Stimulated activated CD4-positive, alpha-beta T cell treated with anti-CD3 and anti-CD28 coated beads, Interleukin-12 subunit alpha, Interleukin-12 subunit beta, amount 100 ng/mL, for 4 hours (primary cell): ENCODE measurements at regions not wholly inside any gene's neighbourhood (a gene's known extent, or its start where the extent isn't known, plus 50 kb on each side); places are given as distances from the start of the nearest gene placed in this dataset.

Source experiments
- DNase-seq: peaks from one replicate; pipeline ENCODE4 v3.0.0-alpha.2; 2020

- DNase-seq = no peak
Measured at GRCh38 chr2:41498781-41499180, 549.0 kb upstream of the PKDCC start.

DNA sequence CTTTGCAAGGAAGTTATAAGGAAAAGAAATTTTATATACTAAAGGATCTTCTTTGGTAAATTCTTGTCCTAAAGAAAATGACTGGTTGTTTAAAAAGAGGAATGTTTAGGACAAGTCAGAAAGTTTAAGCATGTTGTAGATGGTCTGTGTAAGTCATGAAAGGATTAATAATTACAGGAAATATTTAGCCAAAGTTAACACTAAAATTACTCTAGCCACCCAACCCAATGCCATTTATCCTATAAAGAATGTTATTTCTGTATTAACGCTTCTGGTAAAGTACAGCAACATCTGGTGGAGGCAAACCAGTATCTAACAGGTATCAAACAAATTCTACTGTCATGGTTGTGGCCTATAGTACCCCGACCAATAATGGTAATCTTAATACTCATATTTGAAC lies 546.9 kb upstream of the PKDCC start:
- no peak for DNase-seq

GRCh38 chr2:41502752-41503151 lies 545.1 kb upstream of the PKDCC start:
- DNase-seq = no peak

- DNase-seq = no peak
Measured at GRCh38 chr2:41504532-41504931, 543.3 kb upstream of the PKDCC start.

DNA sequence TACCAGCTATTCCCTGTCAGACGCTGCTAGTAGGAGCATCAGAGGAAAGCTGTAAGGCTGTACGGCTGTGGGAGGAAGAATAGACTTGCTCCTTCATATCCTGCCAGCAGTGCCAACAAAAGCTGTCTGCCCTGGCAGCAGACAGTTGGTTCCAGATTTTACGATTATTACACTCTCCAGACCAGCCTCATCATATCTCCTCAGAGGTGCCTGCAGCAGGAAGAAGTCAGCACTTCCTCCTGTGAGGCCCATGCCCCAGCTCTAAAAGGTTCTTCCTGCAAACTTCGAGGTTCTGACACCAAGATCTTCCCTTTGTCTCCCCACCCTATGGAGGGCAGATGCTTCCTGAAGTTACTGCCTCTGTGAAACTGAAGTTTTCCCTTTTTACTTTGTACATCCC lies 537.7 kb upstream of the PKDCC start:
- DNase-seq = no peak

DNA sequence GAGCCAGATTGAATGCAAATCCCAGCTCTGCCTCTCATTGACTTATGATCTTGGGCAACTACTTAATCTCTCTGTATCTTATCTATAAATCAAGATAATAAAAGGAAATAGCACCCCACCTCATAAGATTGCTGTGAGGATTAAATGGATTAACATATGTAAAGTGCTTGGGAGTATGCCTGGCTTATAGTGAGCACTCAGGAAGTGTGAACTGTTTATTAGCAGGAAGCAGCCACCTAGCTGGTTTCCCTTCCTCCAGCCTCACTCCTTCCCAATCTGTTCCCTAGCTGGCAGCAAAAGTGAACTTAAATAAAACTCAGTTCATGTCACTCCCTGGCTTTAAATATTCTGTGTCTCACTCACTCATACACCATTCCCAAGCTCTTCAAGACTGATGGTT lies 526.6 kb upstream of the PKDCC start:
- DNase-seq = no peak

DNA sequence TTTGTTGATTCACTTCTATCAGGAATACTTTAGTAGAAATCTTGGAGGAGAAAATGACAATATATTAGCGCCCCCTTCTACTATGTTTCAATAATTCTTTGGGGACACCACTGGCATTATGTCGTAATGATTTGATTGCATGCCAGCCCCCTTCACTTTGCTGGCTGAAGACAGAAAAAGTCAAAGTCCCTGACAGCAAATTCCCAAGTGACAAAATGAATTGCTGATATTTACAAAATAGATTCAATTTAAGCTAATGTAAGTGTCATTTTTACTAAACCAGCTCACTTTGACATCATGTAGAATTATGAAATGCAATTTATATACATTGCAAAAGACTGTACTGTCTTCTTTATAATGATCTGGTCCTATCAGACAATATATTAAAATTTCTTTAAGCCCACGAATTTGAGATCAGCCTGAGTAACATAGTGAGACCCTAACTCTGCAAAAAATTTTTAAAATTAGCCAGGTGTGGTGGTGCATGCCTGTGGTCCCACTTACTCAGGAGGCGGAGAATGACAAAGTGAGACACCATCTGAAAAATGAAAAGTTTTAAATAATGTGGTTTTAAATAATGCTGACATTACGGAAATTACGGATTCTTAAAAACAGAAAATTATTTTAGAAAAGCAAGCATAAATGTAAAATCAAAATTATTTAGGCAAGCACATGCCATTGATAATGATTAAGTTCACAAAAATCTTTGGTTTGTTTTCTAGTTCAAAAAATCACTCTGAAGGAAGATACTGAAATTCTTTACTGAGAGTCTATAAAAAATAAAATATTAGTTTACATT lies 520.1 kb upstream of the PKDCC start:
- no peak for DNase-seq

DNA sequence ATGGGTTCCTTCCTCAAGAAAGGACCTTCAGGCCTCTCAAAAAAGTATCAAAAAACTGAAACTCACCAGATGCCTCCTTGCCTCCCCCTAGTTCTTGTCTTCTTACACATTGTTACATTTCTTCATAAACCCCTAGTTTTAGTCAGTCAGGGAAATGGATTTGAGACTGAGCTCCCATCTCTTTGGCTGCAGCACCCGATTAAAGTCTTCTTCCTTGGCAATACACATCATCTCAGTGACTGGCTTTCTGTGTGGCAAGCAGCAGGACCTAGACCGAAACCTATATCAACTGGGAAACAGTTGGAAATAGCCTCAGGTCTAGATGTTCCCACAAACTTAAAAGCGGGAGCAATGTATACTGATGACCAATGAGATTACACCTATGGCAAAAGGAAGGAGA lies 512.2 kb upstream of the PKDCC start:
- no peak for DNase-seq

DNA sequence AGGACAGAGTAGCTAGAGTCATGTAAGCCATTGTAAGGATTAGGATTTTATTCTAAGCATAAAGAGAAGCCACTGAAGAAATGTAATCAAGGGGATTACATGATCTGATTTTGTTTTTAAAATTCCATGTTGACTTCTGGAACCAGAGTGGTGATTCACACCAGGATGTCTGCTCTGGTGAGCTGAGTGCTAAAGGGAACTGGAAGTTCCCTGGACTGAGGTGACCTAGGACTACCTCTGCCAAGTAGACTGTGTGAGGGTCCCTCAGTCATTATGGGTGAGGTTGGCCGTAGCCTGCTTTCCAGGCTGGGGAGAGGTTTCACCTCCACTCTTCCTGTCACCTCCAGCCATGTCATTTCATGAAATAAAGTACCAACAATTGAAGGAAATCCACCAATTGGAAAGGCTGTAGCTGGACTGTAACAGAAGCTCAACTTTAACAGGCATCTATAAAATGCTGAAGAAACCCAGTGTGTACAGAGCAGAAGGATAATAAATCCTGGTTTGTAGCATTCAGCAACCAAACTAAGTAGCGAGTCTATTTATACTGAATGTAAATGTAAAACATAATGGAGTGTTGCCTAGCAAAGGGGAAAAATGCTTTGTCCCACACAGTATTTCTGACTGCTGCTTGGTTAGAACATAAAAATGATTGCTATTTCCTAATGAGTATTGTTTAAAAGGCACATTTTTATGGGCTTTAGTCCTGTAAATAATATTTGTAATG lies 507.4 kb upstream of the PKDCC start:
- no peak for DNase-seq

DNA sequence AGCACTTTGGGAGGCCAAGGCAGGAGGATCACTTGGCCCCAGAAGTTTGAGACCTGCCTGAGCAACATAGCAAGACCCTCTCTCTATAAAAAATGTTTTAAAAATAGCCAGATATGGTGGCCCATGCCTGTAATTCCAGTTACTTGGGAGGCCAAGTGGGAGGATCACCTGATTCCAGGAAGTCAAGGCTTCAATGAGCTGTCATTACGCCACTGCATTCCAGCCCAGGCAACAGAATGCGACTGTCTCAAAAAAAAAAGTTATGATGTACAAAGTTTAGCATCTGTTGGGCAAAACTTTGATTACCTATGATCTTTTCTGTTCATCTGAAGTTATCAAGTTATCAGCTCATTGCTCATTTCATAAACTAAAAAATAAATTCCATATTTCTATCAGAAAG lies 504.1 kb upstream of the PKDCC start:
- no peak for DNase-seq

DNA sequence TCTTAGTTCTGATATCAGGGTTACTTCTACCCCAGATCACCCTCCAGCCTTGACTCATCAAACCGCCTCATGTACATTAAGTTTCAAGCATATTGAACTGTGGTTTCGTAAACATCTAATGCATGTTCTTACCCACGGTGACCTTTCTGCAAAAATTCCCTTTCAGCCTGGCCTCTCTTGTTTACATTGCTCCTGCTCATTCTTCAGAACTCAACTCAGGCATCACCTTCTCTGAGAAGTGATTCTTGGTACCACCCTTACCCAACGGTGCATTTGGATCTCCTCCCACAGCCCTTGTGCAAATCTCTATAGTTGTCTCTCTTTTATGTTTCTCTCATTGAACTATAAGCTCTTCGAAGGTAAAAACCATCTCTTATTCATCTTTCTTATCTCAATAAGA lies 503.1 kb upstream of the PKDCC start:
- no peak for DNase-seq

DNA sequence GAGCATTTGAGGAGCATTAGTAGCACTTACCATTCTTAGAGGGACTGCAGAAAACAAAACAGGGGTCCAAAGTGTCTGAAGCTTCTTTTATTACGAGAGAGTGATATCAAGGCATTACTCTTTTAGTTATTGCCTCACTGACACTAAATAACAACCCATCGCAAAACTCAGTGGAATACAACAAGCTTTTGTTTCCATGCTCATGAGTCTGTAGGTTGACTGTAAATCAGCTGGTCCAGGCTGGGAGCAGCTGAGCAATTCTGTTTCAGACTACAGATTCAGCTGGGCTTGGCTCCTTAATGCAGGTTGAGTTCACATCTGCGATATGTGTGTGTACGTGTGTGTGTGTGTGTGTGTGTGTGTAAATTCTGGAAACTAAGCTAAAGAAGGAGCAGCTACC lies 501.8 kb upstream of the PKDCC start:
- DNase-seq = no peak

- no peak for DNase-seq
Measured at GRCh38 chr2:41568648-41569047, 479.2 kb upstream of the PKDCC start.

DNA sequence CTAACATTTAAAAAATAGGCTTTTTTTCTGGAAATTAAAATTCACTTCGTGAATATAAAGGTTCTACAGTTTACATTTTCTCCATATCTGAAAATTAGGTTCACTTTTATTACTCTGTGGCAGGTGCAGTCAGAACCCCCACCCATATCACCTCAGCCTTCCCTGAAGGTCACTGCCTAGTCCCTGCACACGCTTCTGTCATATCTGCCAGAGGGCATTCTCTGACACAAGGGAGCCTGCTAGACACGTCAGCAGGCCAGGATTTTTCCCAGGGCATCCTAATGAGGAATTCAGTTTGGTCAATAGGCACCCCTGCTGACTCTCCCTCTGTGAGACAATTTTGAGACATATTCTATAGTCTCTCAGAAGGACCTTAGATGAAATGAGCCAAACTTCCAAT lies 475.7 kb upstream of the PKDCC start:
- DNase-seq = no peak

- no peak for DNase-seq
Measured at GRCh38 chr2:41576423-41576822, 471.4 kb upstream of the PKDCC start.

- DNase-seq = no peak
Measured at GRCh38 chr2:41579806-41580205, 468.0 kb upstream of the PKDCC start.

- no peak for DNase-seq
Measured at GRCh38 chr2:41580806-41581205, 467.0 kb upstream of the PKDCC start.

GRCh38 chr2:41595240-41595639 lies 452.6 kb upstream of the PKDCC start:
- DNase-seq = no peak

DNA sequence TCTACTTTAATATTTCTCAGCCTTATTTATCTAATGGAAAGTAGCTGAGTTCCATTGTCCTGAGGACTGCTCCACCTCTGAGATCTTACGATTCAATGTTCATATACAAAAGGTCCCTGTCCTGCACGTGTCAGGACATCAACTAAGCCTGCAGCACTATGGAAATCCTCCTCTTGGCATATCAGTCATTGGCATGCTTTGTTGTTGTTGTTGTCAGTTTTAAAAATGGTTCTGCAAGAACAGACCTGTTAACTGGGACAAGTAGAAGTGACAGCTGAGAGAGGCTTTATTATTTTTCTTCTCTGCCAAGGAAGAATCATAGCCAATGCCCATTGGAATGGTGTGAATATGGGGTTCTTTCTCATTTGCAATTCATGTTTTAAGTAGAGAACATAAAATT lies 450.1 kb upstream of the PKDCC start:
- no peak for DNase-seq

- DNase-seq = no peak
Measured at GRCh38 chr2:41598161-41598894, 449.5 kb upstream of the PKDCC start.

DNA sequence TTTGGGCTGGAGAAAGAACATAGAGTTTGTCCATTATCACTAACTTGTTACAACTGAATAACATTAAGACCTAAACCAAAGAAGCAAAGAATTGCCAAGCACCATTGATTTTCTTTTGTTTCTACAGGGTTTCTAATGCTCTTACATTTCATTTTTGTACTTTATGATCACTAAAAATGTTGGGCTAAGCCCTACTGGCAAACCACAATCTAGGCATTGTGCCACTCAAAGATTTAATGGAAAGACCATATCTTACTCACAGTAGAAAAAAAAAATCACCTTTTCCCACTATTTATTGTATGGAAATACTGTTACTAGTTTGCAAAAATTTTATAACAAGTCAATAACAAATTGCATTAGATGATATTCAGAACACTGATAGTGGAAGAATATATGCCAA lies 447.4 kb upstream of the PKDCC start:
- DNase-seq = no peak

GRCh38 chr2:41602341-41602740 lies 445.5 kb upstream of the PKDCC start:
- DNase-seq = no peak

GRCh38 chr2:41605311-41605710 lies 442.5 kb upstream of the PKDCC start:
- DNase-seq = no peak

- no peak for DNase-seq
Measured at GRCh38 chr2:41605914-41606313, 441.9 kb upstream of the PKDCC start.
